K562 (cell line): ENCODE measurements at regions not wholly inside any gene's neighbourhood (a gene's known extent, or its start where the extent isn't known, plus 50 kb on each side); places are given as distances from the start of the nearest gene placed in this dataset.

Source experiments
- ATAC-seq: fragments of 200-7000 bp; cut with Tn5 transposase; 3 replicates; pipeline ENCODE4 v1.9.1; 2020; ENCODE audit warnings: moderate library complexity
- BruUV-seq: library from RNA; stranded (reverse); fragments of 400-500 nt; replicated peaks from 2 replicates; lab custom pipeline; 2021; lab: Mats Ljungman, UMichigan
- CTCF ChIA-PET: fragments of 300-600 bp; formaldehyde crosslinking; extraction: SDS; loops from one replicate; lab custom pipeline; 2021; ENCODE audit warnings: low intra/inter-chr PET ratio; lab: Yijun Ruan, JAX
- POLR2A ChIA-PET: fragments of 300-600, 350-650 bp; sonication (Branson Sonifier 250); formaldehyde crosslinking; extraction: SDS; loops from one replicate; lab custom pipeline; 2021; ENCODE audit warnings: antibody characterized with exemption, inconsistent platforms; lab: Yijun Ruan, JAX
- DNase-seq, 4 experiments: peaks; one replicate each; pipeline versions ENCODE4 v3.0.0 to v3.0.0-alpha.2; 2011 to 2018; ENCODE audit warnings: low spot score in 3 of 4, mixed read lengths in 3 of 4; ENCODE audit errors: extremely low read depth in 1 of 4
- FAIRE-seq: peaks from 2 replicates; lab custom pipeline; 2011; peaks lifted over from hg19 to GRCh38; lab: Jason Lieb, UNC
- H2AFZ ChIP-seq: 2 replicates; pipeline ENCODE4 v1.6.0; 2011; ENCODE audit warnings: low read depth, low read length, control low read depth, inconsistent platforms
- H3K27ac ChIP-seq: fragments of 200-600 bp; 3 replicates; pipeline ENCODE4 v1.8.0; 2011; ENCODE audit warnings: low read depth, mild to moderate bottlenecking, control low read depth, inconsistent platforms, low read length, moderate library complexity, mixed read lengths; ENCODE audit errors: extremely low read depth
- H3K27me3 ChIP-seq, 2 experiments: fragments of 300-600 bp in 1 of 2; 2 replicates in 1 of 2; 3 replicates in 1 of 2; pipeline versions ENCODE4 v1.6.0 to v1.8.0; 2011; ENCODE audit warnings: inconsistent platforms in 2 of 2, low read length in 2 of 2, mild to moderate bottlenecking in 1 of 2, mixed read lengths in 1 of 2, moderate library complexity in 1 of 2; ENCODE audit not compliant: control insufficient read depth in 2 of 2, insufficient read depth in 2 of 2
- H3K36me3 ChIP-seq: fragments of 300-600 bp; 3 replicates; pipeline ENCODE4 v1.8.0; 2011; ENCODE audit warnings: mild to moderate bottlenecking, low read length, inconsistent platforms; ENCODE audit not compliant: control insufficient read depth, insufficient read depth
- H3K4me1 ChIP-seq, 2 experiments: fragments of 200-600 bp in 1 of 2; replicated peaks in 1 of 2; 2 replicates in 1 of 2; 3 replicates in 1 of 2; pipeline versions ENCODE4 v1.5.1 to v1.8.0; 2011; ENCODE audit warnings: inconsistent platforms in 2 of 2, low read length in 2 of 2, mild to moderate bottlenecking in 1 of 2, mixed read lengths in 1 of 2, moderate library complexity in 1 of 2; ENCODE audit not compliant: control insufficient read depth in 2 of 2, insufficient read depth in 2 of 2
- H3K4me2 ChIP-seq: 2 replicates; pipeline ENCODE4 v1.6.1; 2011; ENCODE audit warnings: low read length, control low read depth, inconsistent platforms, mixed read lengths; ENCODE audit not compliant: insufficient read depth
- H3K4me3 ChIP-seq: fragments of 200-600 bp; sonication (generic), shearing (Covaris generic); 2 replicates; pipeline ENCODE4 v1.5.1; 2016; ENCODE audit warnings: control low read depth, inconsistent platforms
- H3K79me2 ChIP-seq: fragments of 200-600 bp; 3 replicates; pipeline ENCODE4 v1.8.0; 2011; ENCODE audit warnings: low read length, inconsistent platforms; ENCODE audit not compliant: control insufficient read depth, insufficient read depth
- H3K9ac ChIP-seq, 2 experiments: 2 replicates each; pipeline versions ENCODE4 v1.6.0 to v1.6.1; 2011; ENCODE audit warnings: low read depth in 2 of 2, low read length in 2 of 2, control low read depth in 1 of 2, inconsistent platforms in 1 of 2, mild to moderate bottlenecking in 1 of 2, mixed read lengths in 1 of 2; ENCODE audit not compliant: insufficient read depth in 1 of 2
- H3K9me1 ChIP-seq: one replicate; pipeline ENCODE4 v1.6.0; 2011; ENCODE audit warnings: inconsistent platforms, mild to moderate bottlenecking, low read length, moderate library complexity; ENCODE audit not compliant: control insufficient read depth, insufficient read depth
- H3K9me3 ChIP-seq: replicated peaks from 2 replicates; pipeline ENCODE4 v1.5.1; 2011; ENCODE audit warnings: low read depth, low read length, inconsistent platforms; ENCODE audit not compliant: control insufficient read depth, insufficient read depth
- H4K20me1 ChIP-seq: replicated peaks from 2 replicates; pipeline ENCODE4 v1.6.1; 2011; ENCODE audit warnings: low read length, inconsistent platforms, mixed read lengths; ENCODE audit not compliant: control insufficient read depth, insufficient read depth
- BDP1 ChIP-seq: IDR thresholded peaks from 3 replicates; pipeline ENCODE4 v1.6.1; 2011; ENCODE audit not compliant: insufficient read length, insufficient read depth
- CREBBP ChIP-seq: IDR thresholded peaks from one replicate; pipeline ENCODE4 v1.6.1; 2012; ENCODE audit warnings: low read depth, mild to moderate bottlenecking, control low read depth, inconsistent platforms, low read length
- DIDO1 ChIP-seq: fragments of 450-650 bp; IDR thresholded peaks from 2 replicates; pipeline ENCODE4 v1.6.1; 2016; ENCODE audit warnings: low read depth, missing biosample characterization, missing genetic modification characterization
- ELF1 ChIP-seq: fragments of 200-800 bp; sonication (Bioruptor generic); IDR thresholded peaks from 2 replicates; pipeline ENCODE4 v1.6.1; 2016; ENCODE audit warnings: missing genetic modification characterization, missing compliant biosample characterization
- KAT8 ChIP-seq: fragments of 450-650 bp; IDR thresholded peaks from 2 replicates; pipeline ENCODE4 v1.6.1; 2016; ENCODE audit warnings: low read depth, mild to moderate bottlenecking
- STAT5A ChIP-seq: IDR thresholded peaks from 2 replicates; pipeline ENCODE4 v1.6.1; 2012; ENCODE audit warnings: low read length, inconsistent platforms, borderline replicate concordance
- ZSCAN32 ChIP-seq: fragments of 450-650 bp; formaldehyde crosslinking; IDR thresholded peaks from 2 replicates; pipeline ENCODE4 v1.4.0; 2020; ENCODE audit warnings: mild to moderate bottlenecking, moderate library complexity
- WGBS: fragments of 100-300 bp; shearing (Covaris generic); methylation state at CpG from one replicate; pipeline ENCODE4 v1.1.6; 2016; ENCODE audit warnings: low coverage, mixed read lengths; ENCODE audit not compliant: insufficient coverage; ENCODE audit errors: missing lambda C conversion rate; 5-methylcytosine and 5-hydroxymethylcytosine counted together
- in situ Hi-C: fragments of 300-500 bp; cut with MboI; formaldehyde crosslinking; loops from 4 replicates; pipeline ENCODE4 v1.15.0; 2018; ENCODE audit warnings: inconsistent platforms, mixed read lengths
- intact Hi-C: fragments of 100-400 bp; cut with micrococcal nuclease; formaldehyde crosslinking; loops from 2 replicates; pipeline ENCODE4 v1.14.2; 2022
- TF ChIP-seq, protein P1 (sequence below), 2 experiments: IDR thresholded peaks; 2 replicates each; pipeline ENCODE4 v1.6.1; 2012; ENCODE audit warnings: improper control_type of control experiment in 2 of 2, low read depth in 2 of 2, low read length in 2 of 2, borderline replicate concordance in 1 of 2

- no peak overlapping the region for H3K4me3 ChIP-seq
- CTCF ChIA-PET: no interaction called here
- TF ChIP-seq, protein P1, sequence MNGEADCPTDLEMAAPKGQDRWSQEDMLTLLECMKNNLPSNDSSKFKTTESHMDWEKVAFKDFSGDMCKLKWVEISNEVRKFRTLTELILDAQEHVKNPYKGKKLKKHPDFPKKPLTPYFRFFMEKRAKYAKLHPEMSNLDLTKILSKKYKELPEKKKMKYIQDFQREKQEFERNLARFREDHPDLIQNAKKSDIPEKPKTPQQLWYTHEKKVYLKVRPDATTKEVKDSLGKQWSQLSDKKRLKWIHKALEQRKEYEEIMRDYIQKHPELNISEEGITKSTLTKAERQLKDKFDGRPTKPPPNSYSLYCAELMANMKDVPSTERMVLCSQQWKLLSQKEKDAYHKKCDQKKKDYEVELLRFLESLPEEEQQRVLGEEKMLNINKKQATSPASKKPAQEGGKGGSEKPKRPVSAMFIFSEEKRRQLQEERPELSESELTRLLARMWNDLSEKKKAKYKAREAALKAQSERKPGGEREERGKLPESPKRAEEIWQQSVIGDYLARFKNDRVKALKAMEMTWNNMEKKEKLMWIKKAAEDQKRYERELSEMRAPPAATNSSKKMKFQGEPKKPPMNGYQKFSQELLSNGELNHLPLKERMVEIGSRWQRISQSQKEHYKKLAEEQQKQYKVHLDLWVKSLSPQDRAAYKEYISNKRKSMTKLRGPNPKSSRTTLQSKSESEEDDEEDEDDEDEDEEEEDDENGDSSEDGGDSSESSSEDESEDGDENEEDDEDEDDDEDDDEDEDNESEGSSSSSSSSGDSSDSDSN (IDR thresholded peaks at IDR 0.05; ENCODE audit: borderline replicate concordance in 1 of 2, low read depth in 2 of 2, low read length in 2 of 2): no peak
Observed at GRCh38 chr18:79620576-79621165, 58.9 kb upstream of the CTDP1 start.

GRCh38 chr18:79621501-79621900 lies 58.1 kb upstream of the CTDP1 start:
- no peaks in the 10 kb centered on the region for H3K9me1 ChIP-seq
- WGBS: 19% methylated on average over 14 of the region's 14 CpGs
- ATAC-seq: no peak
- BruUV-seq: no TSS peak
- peaks cover 6 to 11% of the 10 kb centered on the region in 2 experiments; a peak in 2 of 5 replicates for H3K27me3 ChIP-seq
- POLR2A ChIA-PET: interaction anchor here (0.6 kb wide), 1 partner anchor 582 kb away, joined by 3 read pairs; no protein-coding TSS in a partner anchor
- no peak for TF ChIP-seq CREBBP
- TF ChIP-seq KAT8: no peak
- TF ChIP-seq ZSCAN32 (CRISPR knock-in tag): no peak
- no peak for TF ChIP-seq ELF1 (tag)
- TF ChIP-seq DIDO1 (tag): no peak
- no peak for TF ChIP-seq STAT5A
- TF ChIP-seq BDP1: no peak
- H3K36me3 ChIP-seq: no peaks in the 10 kb centered on the region
- FAIRE-seq: no peak
- intact Hi-C loops: no loop called here
- H3K79me2 ChIP-seq: no peaks in the 10 kb centered on the region
- H2AFZ ChIP-seq: no peak overlapping the region
- no peak overlapping the region for H3K4me3 ChIP-seq
- in situ Hi-C loops: no loop called here
- no peak overlapping the region for H3K4me2 ChIP-seq
- no peaks in the 10 kb centered on the region for H3K9me3 ChIP-seq
- peaks cover 6 to 13% of the 10 kb centered on the region in 2 experiments; a peak in 3 of 5 replicates for H3K4me1 ChIP-seq
- DNase-seq: no peak
- no peak overlapping the region for H3K9ac ChIP-seq
- H3K27ac ChIP-seq: no peak overlapping the region
- CTCF ChIA-PET: no interaction called here
- H4K20me1 ChIP-seq: no peaks in the 10 kb centered on the region

More at GRCh38 chr18:79620576-79621165, 58.9 kb upstream of the CTDP1 start:
- WGBS: 12% methylated on average over 20 of the region's 20 CpGs
- H3K4me2 ChIP-seq: no peak overlapping the region
- POLR2A ChIA-PET: interaction anchor here (1.1 kb wide), 1 partner anchor 20 kb away, joined by 3 read pairs; no protein-coding TSS in a partner anchor
- DNase-seq: no peak
- H3K9ac ChIP-seq: no peak overlapping the region
- no peaks in the 10 kb centered on the region for H3K36me3 ChIP-seq
- H3K27me3 ChIP-seq: peaks cover 0 to 6% of the 10 kb centered on the region in 2 experiments; a peak in 1 of 5 replicates
- peaks cover 6 to 7% of the 10 kb centered on the region in 2 experiments; a peak in 3 of 5 replicates for H3K4me1 ChIP-seq
- H3K9me3 ChIP-seq: no peaks in the 10 kb centered on the region
- H3K9me1 ChIP-seq: no peaks in the 10 kb centered on the region
- no peak for FAIRE-seq
- ATAC-seq: no peak
- H3K79me2 ChIP-seq: no peaks in the 10 kb centered on the region
- intact Hi-C loops (no loop called here), in situ Hi-C loops (no loop called here)
- no peaks in the 10 kb centered on the region for H4K20me1 ChIP-seq
- no peak overlapping the region for H3K27ac ChIP-seq
- no peak overlapping the region for H2AFZ ChIP-seq
- BruUV-seq: no TSS peak
